ENCODE measurements at regions not wholly inside any gene's neighbourhood (a gene's known extent, or its start where the extent isn't known, plus 50 kb on each side); places are given as distances from the start of the nearest gene placed in this dataset.

- no peak for DNase-seq
- peaks cover 0 to 6% (median 0%) of the 10 kb centered on the region in 7 donors for H3K9me3 Mint-ChIP-seq
Observed at GRCh38 chr4:56253666-56254305, 133.5 kb downstream of the AASDH start.

GRCh38 chr4:56252561-56253152 is 134.6 kb downstream of the AASDH start:
- DNase-seq (no peak), ATAC-seq (ENCODE audit: low read depth in 2 of 2) (no peak)
- Mint-ChIP-seq H3K9me3 (peaks cover 0 to 6% (median 0%) of the 10 kb centered on the region in 7 donors), H3K27ac (no peak overlapping the region), H3K4me3 (no peak overlapping the region), H3K36me3 (no peaks in the 10 kb centered on the region), H3K27me3 (no peaks in the 10 kb centered on the region), H3K4me1 (no peaks in the 10 kb centered on the region)

More at GRCh38 chr4:56253666-56254305, 133.5 kb downstream of the AASDH start:
- H3K27ac Mint-ChIP-seq, result no peak overlapping the region
- H3K36me3 Mint-ChIP-seq, result no peaks in the 10 kb centered on the region
- H3K4me3 Mint-ChIP-seq, result no peak overlapping the region
- H3K27me3 Mint-ChIP-seq, result no peaks in the 10 kb centered on the region
- no peaks in the 10 kb centered on the region for H3K4me1 Mint-ChIP-seq
- no peak for ATAC-seq (ENCODE audit: low read depth in 2 of 2)

- H3K36me3 Mint-ChIP-seq, result no peaks in the 10 kb centered on the region
- ATAC-seq (ENCODE audit: low read depth in 2 of 2) (no peak), DNase-seq (no peak)
- no peak overlapping the region for H3K27ac Mint-ChIP-seq
- H3K4me3 Mint-ChIP-seq, result no peak overlapping the region
- H3K9me3 Mint-ChIP-seq, result peaks cover 0 to 4% (median 0%) of the 10 kb centered on the region in 7 donors
- H3K4me1 Mint-ChIP-seq, result no peaks in the 10 kb centered on the region
- H3K27me3 Mint-ChIP-seq, result no peaks in the 10 kb centered on the region
Observed at GRCh38 chr4:56251556-56251955, 135.7 kb downstream of the AASDH start.

GRCh38 chr4:56250776-56251175 is 136.5 kb downstream of the AASDH start:
- DNase-seq (no peak), ATAC-seq (ENCODE audit: low read depth in 2 of 2) (no peak)
- no peaks in the 10 kb centered on the region for H3K4me1 Mint-ChIP-seq

GRCh38 chr4:56247646-56248045 is 139.6 kb downstream of the AASDH start:
- Mint-ChIP-seq H3K27ac (peak overlapping the region in 1 of 6 donors; percentile 13), H3K36me3 (no peaks in the 10 kb centered on the region), H3K9me3 (no peaks in the 10 kb centered on the region), H3K27me3 (no peaks in the 10 kb centered on the region), H3K4me3 (no peak overlapping the region), H3K4me1 (no peaks in the 10 kb centered on the region)
- no peak for DNase-seq
- ATAC-seq (ENCODE audit: low read depth in 2 of 2), result no peak

More at GRCh38 chr4:56250776-56251175, 136.5 kb downstream of the AASDH start:
- Mint-ChIP-seq H3K27ac (no peak overlapping the region), H3K27me3 (no peaks in the 10 kb centered on the region), H3K9me3 (no peaks in the 10 kb centered on the region), H3K4me3 (no peak overlapping the region), H3K36me3 (no peaks in the 10 kb centered on the region)

GRCh38 chr4:56246233-56246610 is 141.1 kb downstream of the AASDH start:
- Mint-ChIP-seq H3K4me1 (no peaks in the 10 kb centered on the region), H3K36me3 (no peaks in the 10 kb centered on the region), H3K27me3 (no peaks in the 10 kb centered on the region), H3K27ac (no peak overlapping the region), H3K9me3 (no peaks in the 10 kb centered on the region), H3K4me3 (no peak overlapping the region)
- ATAC-seq (ENCODE audit: low read depth in 2 of 2) (no peak), DNase-seq (no peak)

- DNase-seq (no peak), ATAC-seq (ENCODE audit: low read depth in 2 of 2) (no peak)
- Mint-ChIP-seq H3K27me3 (no peaks in the 10 kb centered on the region), H3K27ac (no peak overlapping the region), H3K4me1 (no peaks in the 10 kb centered on the region), H3K4me3 (no peak overlapping the region), H3K36me3 (no peaks in the 10 kb centered on the region), H3K9me3 (no peaks in the 10 kb centered on the region)
Observed at GRCh38 chr4:56245547-56246232, 141.6 kb downstream of the AASDH start.

GRCh38 chr4:56244681-56245080 is 142.6 kb downstream of the AASDH start:
- no peaks in the 10 kb centered on the region for H3K4me1 Mint-ChIP-seq
- H3K27ac Mint-ChIP-seq, result no peak overlapping the region
- no peaks in the 10 kb centered on the region for H3K9me3 Mint-ChIP-seq
- ATAC-seq (ENCODE audit: low read depth in 2 of 2) (no peak), DNase-seq (no peak)
- no peaks in the 10 kb centered on the region for H3K27me3 Mint-ChIP-seq
- no peak overlapping the region for H3K4me3 Mint-ChIP-seq
- H3K36me3 Mint-ChIP-seq, result no peaks in the 10 kb centered on the region

GRCh38 chr4:56243107-56243506 is 144.2 kb downstream of the AASDH start:
- no peaks in the 10 kb centered on the region for H3K4me1 Mint-ChIP-seq
- H3K27ac Mint-ChIP-seq, result no peak overlapping the region
- H3K9me3 Mint-ChIP-seq, result no peaks in the 10 kb centered on the region
- no peak for DNase-seq
- H3K27me3 Mint-ChIP-seq, result no peaks in the 10 kb centered on the region
- H3K4me3 Mint-ChIP-seq, result no peak overlapping the region
- H3K36me3 Mint-ChIP-seq, result no peaks in the 10 kb centered on the region
- no peak for ATAC-seq (ENCODE audit: low read depth in 2 of 2)

GRCh38 chr4:56241500-56241899 is 145.8 kb downstream of the AASDH start:
- Mint-ChIP-seq H3K4me3 (no peak overlapping the region), H3K9me3 (no peaks in the 10 kb centered on the region), H3K4me1 (no peaks in the 10 kb centered on the region), H3K27me3 (no peaks in the 10 kb centered on the region), H3K36me3 (no peaks in the 10 kb centered on the region), H3K27ac (no peak overlapping the region)
- ATAC-seq (ENCODE audit: low read depth in 2 of 2) (no peak), DNase-seq (no peak)

- H3K27me3 Mint-ChIP-seq, result no peaks in the 10 kb centered on the region
- no peaks in the 10 kb centered on the region for H3K9me3 Mint-ChIP-seq
- H3K4me1 Mint-ChIP-seq, result no peaks in the 10 kb centered on the region
- DNase-seq, result no peak
- no peak overlapping the region for H3K4me3 Mint-ChIP-seq
- H3K36me3 Mint-ChIP-seq, result no peaks in the 10 kb centered on the region
- H3K27ac Mint-ChIP-seq, result no peak overlapping the region
- no peak for ATAC-seq (ENCODE audit: low read depth in 2 of 2)
Observed at GRCh38 chr4:56240554-56241174, 146.6 kb downstream of the AASDH start.

- ATAC-seq (ENCODE audit: low read depth in 2 of 2) (no peak), DNase-seq (no peak)
- H3K4me3 Mint-ChIP-seq, result no peak overlapping the region
- no peaks in the 10 kb centered on the region for H3K27me3 Mint-ChIP-seq
- no peaks in the 10 kb centered on the region for H3K36me3 Mint-ChIP-seq
- H3K4me1 Mint-ChIP-seq, result no peaks in the 10 kb centered on the region
- H3K27ac Mint-ChIP-seq, result no peak overlapping the region
- H3K9me3 Mint-ChIP-seq, result peaks cover 0 to 2% (median 0%) of the 10 kb centered on the region in 7 donors
Observed at GRCh38 chr4:56238251-56238650, 149.0 kb downstream of the AASDH start.

GRCh38 chr4:56235725-56236124 is 151.6 kb downstream of the AASDH start:
- Mint-ChIP-seq H3K27me3 (peaks cover 0 to 4% (median 0%) of the 10 kb centered on the region in 3 donors), H3K27ac (no peak overlapping the region)

GRCh38 chr4:56235011-56235410 is 152.3 kb downstream of the AASDH start:
- H3K9me3 Mint-ChIP-seq, result peaks cover 0 to 8% (median 4%) of the 10 kb centered on the region in 7 donors
- H3K27ac Mint-ChIP-seq, result no peak overlapping the region
- H3K36me3 Mint-ChIP-seq, result no peaks in the 10 kb centered on the region
- H3K4me1 Mint-ChIP-seq, result peaks cover 2 to 3% (median 2%) of the 10 kb centered on the region in 3 donors
- H3K4me3 Mint-ChIP-seq, result no peak overlapping the region
- DNase-seq (no peak), ATAC-seq (ENCODE audit: low read depth in 2 of 2) (no peak)
- H3K27me3 Mint-ChIP-seq, result peaks cover 0 to 4% (median 0%) of the 10 kb centered on the region in 3 donors

More at GRCh38 chr4:56235725-56236124, 151.6 kb downstream of the AASDH start:
- ATAC-seq (ENCODE audit: low read depth in 2 of 2) (no peak), DNase-seq (no peak)
- H3K4me1 Mint-ChIP-seq, result no peaks in the 10 kb centered on the region
- no peaks in the 10 kb centered on the region for H3K36me3 Mint-ChIP-seq
- H3K4me3 Mint-ChIP-seq, result no peak overlapping the region
- H3K9me3 Mint-ChIP-seq, result peaks cover 0 to 8% (median 4%) of the 10 kb centered on the region in 7 donors

Measured in naive B cell (primary cell).